ENCODE measurements at regions not wholly inside any gene's neighbourhood (a gene's known extent, or its start where the extent isn't known, plus 50 kb on each side); places are given as distances from the start of the nearest gene placed in this dataset.
"Not testable (repeated sequence)": the region's sequence is repeated elsewhere in the genome, so short reads cannot be mapped to it uniquely, and the experiment has no call there.

DNA sequence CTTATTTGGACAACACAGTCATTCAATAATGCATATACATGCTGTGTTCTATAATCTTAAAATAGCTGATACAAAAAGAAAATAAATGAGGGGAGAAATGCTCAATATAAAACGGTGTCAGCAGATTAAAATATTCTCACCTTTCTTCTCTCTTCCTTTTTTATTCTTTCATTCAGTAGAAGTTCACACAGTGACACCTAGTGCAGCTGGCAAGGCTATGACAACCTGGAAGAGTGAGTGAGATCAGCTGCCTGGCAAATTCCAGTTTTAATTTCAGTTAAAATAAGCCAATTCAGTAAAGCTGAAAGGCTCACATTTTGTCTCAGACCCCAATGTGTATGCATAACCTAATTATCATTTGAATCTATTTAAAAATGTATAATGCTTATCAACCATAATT, 150.3 kb downstream of the RASEF start:
- H3K9ac ChIP-seq (ENCODE audit: insufficient read length, low read depth) = no peak overlapping the region

DNA sequence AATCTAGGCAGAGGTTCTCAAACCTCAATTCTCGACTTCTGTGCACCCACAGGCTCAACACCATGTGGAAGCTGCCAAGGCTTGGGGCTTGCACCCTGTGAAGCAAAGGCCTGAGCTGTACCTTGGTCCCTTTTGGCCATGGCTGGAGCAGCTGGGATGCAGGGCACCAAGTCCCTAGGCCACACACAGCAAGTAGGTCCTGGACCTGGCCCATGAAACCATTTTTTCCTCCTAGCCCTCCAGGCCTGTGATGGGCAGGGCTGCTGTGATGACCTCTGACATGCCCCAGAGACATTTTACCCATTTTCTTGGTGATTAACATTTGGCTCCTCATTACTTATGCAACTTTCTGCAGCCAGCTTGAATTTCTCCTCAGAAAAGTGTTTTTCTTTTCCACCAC, 146.7 kb downstream of the RASEF start:
- not testable (repeated sequence) for H3K36me3 ChIP-seq (ENCODE audit: insufficient read depth, insufficient read length, low read length); H3K9ac ChIP-seq (ENCODE audit: insufficient read length, low read depth); H3K27me3 ChIP-seq (ENCODE audit: insufficient read depth, insufficient read length); H3K4me1 ChIP-seq (ENCODE audit: insufficient read depth, insufficient read length); H3K4me3 ChIP-seq (ENCODE audit: insufficient read length, low read depth); DNase-seq (ENCODE audit: low read depth, low spot score)
- H3K9me3 ChIP-seq (ENCODE audit: insufficient read depth, low read length) = peaks cover 26% of the 10 kb centered on the region

More for the DNA sequence above, 150.3 kb downstream of the RASEF start:
- Histone ChIP-seq H3K36me3 (ENCODE audit: insufficient read depth, insufficient read length, low read length) (no peaks in the 10 kb centered on the region), H3K4me1 (ENCODE audit: insufficient read depth, insufficient read length) (no peaks in the 10 kb centered on the region), H3K9me3 (ENCODE audit: insufficient read depth, low read length) (peaks cover 26% of the 10 kb centered on the region), H3K27me3 (ENCODE audit: insufficient read depth, insufficient read length) (no peaks in the 10 kb centered on the region), H3K4me3 (ENCODE audit: insufficient read length, low read depth) (no peak overlapping the region)
- no peak for DNase-seq (ENCODE audit: low read depth, low spot score)
- TF ChIP-seq YY1 (IDR thresholded peaks at IDR 0.05; ENCODE audit: insufficient read depth, insufficient read length) (no peak), ZNF274 (IDR thresholded peaks at IDR 0.05; ENCODE audit: low read depth, low read length) (no peak), SUZ12 (IDR thresholded peaks at IDR 0.05; ENCODE audit: extremely low read depth, insufficient read depth, insufficient read length) (no peak)

DNA sequence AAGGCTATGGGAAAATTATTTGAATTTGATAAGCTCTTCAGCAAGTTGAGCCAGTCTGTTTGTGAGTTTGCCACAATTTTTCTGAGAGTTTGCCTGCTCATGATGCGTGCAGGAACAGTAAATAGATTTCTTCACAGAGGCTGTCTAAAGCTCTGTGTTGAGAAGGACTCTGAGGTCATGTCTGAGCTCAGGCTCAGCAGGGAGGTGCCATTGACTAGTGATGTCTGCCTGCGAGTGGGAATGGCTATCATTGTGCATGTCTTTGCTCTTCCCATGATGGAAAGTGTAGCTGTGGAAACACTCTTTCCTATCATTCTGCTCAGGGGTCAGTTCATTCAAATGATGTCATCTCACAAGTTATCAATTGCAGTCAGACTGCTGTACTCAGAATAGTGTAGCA, 142.8 kb downstream of the RASEF start:
- H3K4me1 ChIP-seq (ENCODE audit: insufficient read depth, insufficient read length) = no peaks in the 10 kb centered on the region
- TF ChIP-seq YY1 (IDR thresholded peaks at IDR 0.05; ENCODE audit: insufficient read depth, insufficient read length) (no peak), SUZ12 (IDR thresholded peaks at IDR 0.05; ENCODE audit: extremely low read depth, insufficient read depth, insufficient read length) (no peak), ZNF274 (IDR thresholded peaks at IDR 0.05; ENCODE audit: low read depth, low read length) (no peak)
- DNase-seq (ENCODE audit: low read depth, low spot score) = no peak
- H3K9me3 ChIP-seq (ENCODE audit: insufficient read depth, low read length) = peaks cover 20% of the 10 kb centered on the region
- no peak overlapping the region for H3K4me3 ChIP-seq (ENCODE audit: insufficient read length, low read depth)
- H3K9ac ChIP-seq (ENCODE audit: insufficient read length, low read depth) = no peak overlapping the region
- H3K27me3 ChIP-seq (ENCODE audit: insufficient read depth, insufficient read length) = no peaks in the 10 kb centered on the region
- no peaks in the 10 kb centered on the region for H3K36me3 ChIP-seq (ENCODE audit: insufficient read depth, insufficient read length, low read length)

DNA sequence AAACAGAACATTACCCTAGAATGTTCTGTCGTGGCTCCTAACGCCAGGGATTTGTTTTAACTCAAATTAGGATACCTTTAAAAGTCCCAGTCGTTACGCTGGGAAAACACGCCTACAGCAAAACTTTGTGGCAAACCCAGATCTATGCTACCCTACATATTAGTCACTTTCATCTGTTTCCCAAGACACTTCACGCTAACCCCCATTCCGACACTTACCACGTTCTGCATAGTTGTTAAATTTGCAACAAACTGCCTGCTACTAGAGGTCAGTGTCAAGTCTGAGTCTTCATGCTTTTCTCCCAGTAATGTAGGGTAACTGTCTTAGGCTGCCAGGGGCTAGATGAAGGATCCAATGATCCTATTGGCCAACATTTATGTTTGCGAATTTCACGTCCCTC, 140.3 kb downstream of the RASEF start:
- Histone ChIP-seq H3K9ac (ENCODE audit: insufficient read length, low read depth) (no peak overlapping the region), H3K4me1 (ENCODE audit: insufficient read depth, insufficient read length) (no peaks in the 10 kb centered on the region), H3K9me3 (ENCODE audit: insufficient read depth, low read length) (no peaks in the 10 kb centered on the region; the same call in 1 of the 2 replicates), H3K36me3 (ENCODE audit: insufficient read depth, insufficient read length, low read length) (no peaks in the 10 kb centered on the region), H3K27me3 (ENCODE audit: insufficient read depth, insufficient read length) (no peaks in the 10 kb centered on the region), H3K4me3 (ENCODE audit: insufficient read length, low read depth) (no peak overlapping the region)
- no peak for DNase-seq (ENCODE audit: low read depth, low spot score)
- no peak for TF ChIP-seq YY1 (IDR thresholded peaks at IDR 0.05; ENCODE audit: insufficient read depth, insufficient read length)
- TF ChIP-seq ZNF274 (IDR thresholded peaks at IDR 0.05; ENCODE audit: low read depth, low read length) = no peak
- TF ChIP-seq SUZ12 (IDR thresholded peaks at IDR 0.05; ENCODE audit: extremely low read depth, insufficient read depth, insufficient read length) = no peak

DNA sequence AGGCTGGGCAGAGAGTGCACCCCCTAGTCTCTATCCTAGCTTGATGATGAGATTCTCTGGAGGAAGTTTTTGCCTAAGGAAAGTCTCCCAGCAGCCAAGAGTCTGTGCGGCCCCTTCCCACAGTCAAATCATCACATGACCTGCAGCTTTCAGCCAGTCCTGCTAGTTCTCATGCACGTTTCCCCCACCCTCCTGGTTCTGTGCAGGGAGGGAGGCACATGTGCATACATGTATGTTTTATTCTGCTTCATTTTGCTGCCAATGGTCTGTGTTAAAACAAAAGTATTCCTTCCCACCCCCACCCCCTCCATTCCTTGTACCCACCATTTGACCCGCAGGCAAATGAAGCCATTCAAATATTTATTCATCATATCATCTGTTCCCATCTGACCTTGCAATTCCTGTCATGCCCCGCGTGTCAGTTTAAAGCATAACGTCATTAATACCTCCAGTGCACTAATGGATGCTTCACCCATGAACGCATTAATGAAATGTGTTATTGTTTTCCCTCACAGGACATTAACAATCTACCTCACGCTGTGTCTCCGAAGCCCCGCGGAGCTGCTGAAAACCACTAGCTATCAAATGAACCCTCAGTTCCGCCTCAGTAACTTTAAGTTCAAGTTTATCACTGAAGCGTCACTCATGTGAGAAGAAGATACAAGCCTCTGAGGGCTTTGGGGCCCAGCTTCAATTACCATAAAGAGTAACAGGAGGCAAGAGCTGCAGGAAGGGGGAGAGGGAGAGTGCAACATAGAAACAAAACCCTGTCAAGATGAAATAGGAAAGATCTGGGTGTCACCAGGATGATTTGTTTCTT, 139.6 kb downstream of the RASEF start:
- TF ChIP-seq ZNF274 (IDR thresholded peaks at IDR 0.05; ENCODE audit: low read depth, low read length) (no peak), SUZ12 (IDR thresholded peaks at IDR 0.05; ENCODE audit: extremely low read depth, insufficient read depth, insufficient read length) (no peak), YY1 (IDR thresholded peaks at IDR 0.05; ENCODE audit: insufficient read depth, insufficient read length) (no peak)
- Histone ChIP-seq H3K27me3 (ENCODE audit: insufficient read depth, insufficient read length) (no peaks in the 10 kb centered on the region), H3K9ac (ENCODE audit: insufficient read length, low read depth) (no peak overlapping the region), H3K36me3 (ENCODE audit: insufficient read depth, insufficient read length, low read length) (no peaks in the 10 kb centered on the region), H3K4me3 (ENCODE audit: insufficient read length, low read depth) (no peak overlapping the region), H3K4me1 (ENCODE audit: insufficient read depth, insufficient read length) (no peaks in the 10 kb centered on the region), H3K9me3 (ENCODE audit: insufficient read depth, low read length) (no peaks in the 10 kb centered on the region; the same call in 1 of the 2 replicates)
- DNase-seq (ENCODE audit: low read depth, low spot score) = no peak

DNA sequence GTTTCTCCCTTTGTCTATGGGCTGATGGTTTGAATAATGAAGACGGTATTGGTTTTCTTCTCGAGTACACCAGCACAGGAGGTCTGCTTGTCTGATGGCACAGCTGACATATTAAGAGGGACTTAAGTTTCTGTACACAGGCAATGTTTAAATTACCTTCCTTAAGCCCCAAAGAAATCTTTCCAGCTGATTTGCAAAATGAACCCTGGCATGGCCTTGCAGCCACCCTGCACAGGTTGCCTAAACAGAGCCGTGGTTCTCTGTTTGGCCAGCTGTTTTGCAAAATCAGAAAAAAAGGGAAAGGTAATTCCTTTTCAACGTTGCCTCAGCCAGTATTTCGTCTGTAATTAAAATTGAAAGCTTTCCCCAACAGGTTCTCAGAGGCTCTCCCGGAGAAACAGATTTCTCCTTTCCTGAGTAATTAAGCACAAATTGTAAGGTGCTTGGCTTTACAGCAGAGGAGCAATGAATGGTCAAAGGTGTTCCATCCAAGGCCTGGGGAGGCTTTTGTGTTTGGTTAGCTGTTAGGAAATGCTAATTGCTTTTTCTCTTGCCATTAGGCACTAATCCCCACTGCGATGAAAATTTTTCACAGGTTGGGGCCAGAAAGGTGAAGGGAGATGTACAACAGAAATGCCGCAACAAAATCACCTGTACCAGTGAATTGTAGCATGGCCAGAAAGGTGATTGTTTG, 138.9 kb downstream of the RASEF start:
- DNase-seq (ENCODE audit: low read depth, low spot score) = no peak
- no peak for TF ChIP-seq SUZ12 (IDR thresholded peaks at IDR 0.05; ENCODE audit: extremely low read depth, insufficient read depth, insufficient read length)
- TF ChIP-seq YY1 (IDR thresholded peaks at IDR 0.05; ENCODE audit: insufficient read depth, insufficient read length) = no peak
- TF ChIP-seq ZNF274 (IDR thresholded peaks at IDR 0.05; ENCODE audit: low read depth, low read length) = no peak
- no peaks in the 10 kb centered on the region for H3K4me1 ChIP-seq (ENCODE audit: insufficient read depth, insufficient read length)
- H3K4me3 ChIP-seq (ENCODE audit: insufficient read length, low read depth) = no peak overlapping the region
- H3K9ac ChIP-seq (ENCODE audit: insufficient read length, low read depth) = no peak overlapping the region
- no peaks in the 10 kb centered on the region for H3K27me3 ChIP-seq (ENCODE audit: insufficient read depth, insufficient read length)
- no peaks in the 10 kb centered on the region; the same call in 1 of the 2 replicates for H3K9me3 ChIP-seq (ENCODE audit: insufficient read depth, low read length)
- H3K36me3 ChIP-seq (ENCODE audit: insufficient read depth, insufficient read length, low read length) = no peaks in the 10 kb centered on the region
